Astrocyte of the cerebellum (primary cell): ENCODE measurements at regions not wholly inside any gene's neighbourhood (a gene's known extent, or its start where the extent isn't known, plus 50 kb on each side); places are given as distances from the start of the nearest gene placed in this dataset.

Source experiments
- DNase-seq: peaks from one replicate; pipeline ENCODE4 v3.0.0-alpha.2; 2011; ENCODE audit warnings: low read depth
- H3K4me3 ChIP-seq: 2 replicates; pipeline ENCODE4 v1.5.1; 2011; ENCODE audit warnings: mild to moderate bottlenecking, low read depth, low read length, moderate library complexity
- in situ Hi-C: cut with HindIII; loops from 2 replicates; pipeline ENCODE4 v1.10.0; 2017; ENCODE audit warnings: low sequenced_read_pairs
- TF ChIP-seq, protein P1 (sequence below): IDR thresholded peaks from 2 replicates; pipeline ENCODE4 v1.5.1; 2012; ENCODE audit warnings: low read length, low read depth, moderate library complexity, mild to moderate bottlenecking; ENCODE audit errors: missing control alignments

DNA sequence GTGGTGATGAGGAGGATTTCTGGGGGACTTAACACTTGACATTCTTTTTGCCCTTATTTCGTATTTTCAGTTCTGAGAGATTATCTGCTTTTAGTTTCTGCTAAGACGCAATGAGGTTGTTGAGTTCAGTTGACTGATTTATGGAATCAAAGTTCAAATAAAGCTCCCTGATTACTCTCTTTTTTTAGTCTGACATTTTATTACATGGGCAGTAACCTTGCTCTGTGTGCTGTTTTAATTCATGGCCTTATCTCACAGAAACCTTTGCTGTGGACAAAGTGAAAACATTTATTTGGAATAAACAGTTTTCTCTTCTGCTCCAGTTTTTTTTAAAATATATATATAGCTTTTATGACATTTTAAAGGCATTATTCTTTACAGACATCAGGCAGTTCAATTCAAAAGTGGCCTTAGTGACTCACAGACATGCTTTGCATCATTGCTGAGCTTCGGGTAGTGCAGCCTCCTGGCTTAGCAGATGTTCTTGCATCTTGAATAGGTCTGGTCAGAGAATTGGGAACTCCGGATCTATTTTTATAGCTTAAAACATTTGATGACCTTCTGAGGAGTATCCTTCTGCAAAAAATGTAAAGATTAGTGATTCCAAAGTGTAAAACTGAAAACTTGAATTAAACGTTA is 162.9 kb downstream of the FAM170A start:
- in situ Hi-C loops = no loop called here
- no peak overlapping the region for H3K4me3 ChIP-seq
- TF ChIP-seq, protein P1, sequence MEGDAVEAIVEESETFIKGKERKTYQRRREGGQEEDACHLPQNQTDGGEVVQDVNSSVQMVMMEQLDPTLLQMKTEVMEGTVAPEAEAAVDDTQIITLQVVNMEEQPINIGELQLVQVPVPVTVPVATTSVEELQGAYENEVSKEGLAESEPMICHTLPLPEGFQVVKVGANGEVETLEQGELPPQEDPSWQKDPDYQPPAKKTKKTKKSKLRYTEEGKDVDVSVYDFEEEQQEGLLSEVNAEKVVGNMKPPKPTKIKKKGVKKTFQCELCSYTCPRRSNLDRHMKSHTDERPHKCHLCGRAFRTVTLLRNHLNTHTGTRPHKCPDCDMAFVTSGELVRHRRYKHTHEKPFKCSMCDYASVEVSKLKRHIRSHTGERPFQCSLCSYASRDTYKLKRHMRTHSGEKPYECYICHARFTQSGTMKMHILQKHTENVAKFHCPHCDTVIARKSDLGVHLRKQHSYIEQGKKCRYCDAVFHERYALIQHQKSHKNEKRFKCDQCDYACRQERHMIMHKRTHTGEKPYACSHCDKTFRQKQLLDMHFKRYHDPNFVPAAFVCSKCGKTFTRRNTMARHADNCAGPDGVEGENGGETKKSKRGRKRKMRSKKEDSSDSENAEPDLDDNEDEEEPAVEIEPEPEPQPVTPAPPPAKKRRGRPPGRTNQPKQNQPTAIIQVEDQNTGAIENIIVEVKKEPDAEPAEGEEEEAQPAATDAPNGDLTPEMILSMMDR = no peak
- DNase-seq = no peak

DNA sequence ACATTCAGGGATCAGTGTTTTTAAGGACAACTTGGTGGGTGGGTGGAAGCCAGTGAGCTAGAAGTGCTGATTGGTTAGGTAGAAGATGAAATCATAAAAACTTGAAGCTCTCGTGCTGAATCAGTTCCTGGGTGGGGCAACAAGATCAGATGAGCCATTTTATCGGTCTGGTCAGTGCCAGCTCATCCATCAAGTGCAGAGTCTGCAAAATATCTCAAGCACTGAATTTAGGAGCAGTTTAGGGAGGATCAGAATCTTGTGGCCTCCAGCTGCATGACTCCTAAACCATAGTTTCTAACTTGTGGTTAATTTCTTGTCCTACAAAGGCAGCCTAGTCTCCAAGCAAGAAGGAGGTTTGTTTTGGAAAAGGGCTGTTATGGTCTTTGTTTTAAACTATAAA is 166.4 kb downstream of the FAM170A start:
- in situ Hi-C loops = no loop called here
- DNase-seq = no peak

GRCh38 chr5:119801570-119801969 is 172.2 kb downstream of the FAM170A start:
- in situ Hi-C loops = no loop called here

More for the DNA sequence above, 166.4 kb downstream of the FAM170A start:
- TF ChIP-seq, protein P1 = no peak
- no peak overlapping the region for H3K4me3 ChIP-seq

GRCh38 chr5:119808024-119808423 is 178.7 kb downstream of the FAM170A start:
- in situ Hi-C loops = no loop called here
- DNase-seq = no peak
- H3K4me3 ChIP-seq = no peak overlapping the region
- TF ChIP-seq, protein P1 = no peak

More at GRCh38 chr5:119801570-119801969, 172.2 kb downstream of the FAM170A start:
- TF ChIP-seq, protein P1 = no peak
- H3K4me3 ChIP-seq = no peak overlapping the region
- no peak for DNase-seq

- in situ Hi-C loops = no loop called here
- no peak for DNase-seq
Measured at GRCh38 chr5:119808474-119808873, 179.1 kb downstream of the FAM170A start.

GRCh38 chr5:119810217-119810616 is 180.9 kb downstream of the FAM170A start:
- DNase-seq = no peak
- in situ Hi-C loops = no loop called here
- TF ChIP-seq, protein P1 = no peak
- no peak overlapping the region for H3K4me3 ChIP-seq

More at GRCh38 chr5:119808474-119808873, 179.1 kb downstream of the FAM170A start:
- TF ChIP-seq, protein P1 = no peak
- H3K4me3 ChIP-seq = no peak overlapping the region
